ENCODE measurements at regions not wholly inside any gene's neighbourhood (a gene's known extent, or its start where the extent isn't known, plus 50 kb on each side); places are given as distances from the start of the nearest gene placed in this dataset.

DNA sequence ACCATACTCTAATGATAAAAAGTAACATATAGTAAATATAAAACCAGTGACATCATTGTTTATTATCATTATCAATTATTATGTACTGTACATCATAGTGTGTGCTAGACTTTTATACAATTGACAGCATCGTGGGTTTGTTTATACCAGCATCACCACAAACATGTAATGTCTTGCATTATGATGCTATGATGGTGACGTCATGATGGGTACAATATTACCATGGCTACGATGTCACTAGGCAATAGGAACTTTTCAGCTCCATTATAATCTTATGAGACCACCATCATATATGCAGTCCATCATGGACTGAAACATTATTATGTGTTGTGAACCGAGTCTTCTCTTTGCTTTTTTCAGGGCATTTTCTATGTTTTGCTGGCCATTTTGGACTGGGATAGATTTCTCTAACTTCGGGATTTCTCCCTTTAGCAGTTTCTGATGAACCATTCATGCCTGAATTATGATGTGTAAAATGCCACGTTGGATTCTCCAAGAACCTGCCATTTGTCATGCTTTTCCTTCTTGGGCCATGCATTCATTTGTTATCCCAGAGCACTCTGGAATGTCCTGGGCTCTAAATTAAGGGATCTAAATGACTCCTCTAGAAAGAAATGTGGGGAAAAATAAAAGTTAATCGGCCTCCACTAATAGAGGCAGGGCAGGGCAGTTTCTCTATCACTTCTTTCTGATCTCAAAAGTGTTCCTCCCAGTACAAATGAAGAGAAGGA lies 325.6 kb upstream of the TNP1 start:
- H3K27me3 Mint-ChIP-seq, result peaks cover 2% of the 10 kb centered on the region
- no peaks in the 10 kb centered on the region for H3K9me3 Mint-ChIP-seq
- intact Hi-C loops (cut with micrococcal nuclease), result no loop called here
- H3K4me3 Mint-ChIP-seq, result no peak overlapping the region
- no peak overlapping the region for H3K27ac Mint-ChIP-seq
- ChIA-PET CTCF (no interaction called here), POLR2A (no interaction called here)
- no peak for DNase-seq
- H3K4me1 Mint-ChIP-seq (ENCODE audit: low read depth), result no peaks in the 10 kb centered on the region
- H3K36me3 Mint-ChIP-seq, result no peaks in the 10 kb centered on the region

- ChIA-PET POLR2A (no interaction called here), CTCF (interaction anchor here (0.6 kb wide), 1 partner anchor 9 kb away, joined by 3 read pairs; no protein-coding TSS in a partner anchor)
- Mint-ChIP-seq H3K27ac (no peak overlapping the region), H3K4me1 (ENCODE audit: low read depth) (no peaks in the 10 kb centered on the region), H3K36me3 (no peaks in the 10 kb centered on the region), H3K27me3 (peaks cover 2% of the 10 kb centered on the region), H3K4me3 (no peak overlapping the region), H3K9me3 (no peaks in the 10 kb centered on the region)
- no peak for DNase-seq
- intact Hi-C loops (cut with micrococcal nuclease), result no loop called here
Measured at GRCh38 chr2:217184242-217184641, 324.4 kb upstream of the TNP1 start.

DNA sequence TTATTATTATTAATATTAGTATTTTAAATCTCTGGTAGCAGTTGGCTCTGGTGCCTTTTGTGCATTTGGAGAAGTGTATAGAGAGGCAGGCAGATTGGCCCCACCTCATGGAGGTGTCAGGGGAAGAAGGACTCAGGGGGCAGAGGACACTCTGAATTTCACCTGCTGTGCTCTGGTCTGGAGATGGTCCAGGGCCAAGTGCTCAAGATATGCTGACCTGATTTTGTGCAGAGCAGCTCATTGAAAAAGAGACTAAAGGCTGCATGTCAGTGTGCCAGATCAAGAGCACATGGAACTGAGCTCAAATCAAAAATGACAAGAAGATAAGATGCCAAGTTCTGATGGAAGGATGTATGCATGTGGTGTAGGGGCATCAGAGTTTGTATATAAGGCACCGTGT lies 323.6 kb upstream of the TNP1 start:
- ChIA-PET CTCF (no interaction called here), POLR2A (interaction anchor here (0.6 kb wide), 1 partner anchor 599 kb away, joined by 3 read pairs; no protein-coding TSS in a partner anchor)
- H3K27me3 Mint-ChIP-seq, result peaks cover 2% of the 10 kb centered on the region
- no peaks in the 10 kb centered on the region for H3K9me3 Mint-ChIP-seq
- H3K36me3 Mint-ChIP-seq, result no peaks in the 10 kb centered on the region
- H3K27ac Mint-ChIP-seq, result no peak overlapping the region
- no peak for DNase-seq
- intact Hi-C loops (cut with micrococcal nuclease), result no loop called here
- no peak overlapping the region for H3K4me3 Mint-ChIP-seq
- H3K4me1 Mint-ChIP-seq (ENCODE audit: low read depth), result no peaks in the 10 kb centered on the region

DNA sequence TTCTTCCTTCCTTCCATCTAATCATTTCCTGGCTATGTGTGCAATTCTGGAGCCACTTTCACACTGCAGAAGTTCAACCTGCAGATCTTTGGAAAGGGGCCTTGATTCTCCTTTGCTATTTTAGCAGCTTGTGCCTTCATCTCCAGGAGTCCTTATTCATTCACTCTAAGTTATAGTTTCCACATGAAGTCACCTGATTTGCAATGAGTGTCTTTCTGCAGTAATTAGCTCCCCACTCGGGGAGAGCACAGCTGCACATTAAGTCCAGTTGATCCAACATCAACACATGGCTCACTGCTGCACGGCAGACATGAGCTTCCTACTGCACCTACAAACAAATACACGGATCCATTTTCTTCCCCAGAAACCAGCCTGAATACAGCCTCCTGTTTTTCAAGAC lies 323.1 kb upstream of the TNP1 start:
- ChIA-PET CTCF (no interaction called here), POLR2A (interaction anchor here (0.6 kb wide), 1 partner anchor 600 kb away, joined by 3 read pairs; no protein-coding TSS in a partner anchor)
- Mint-ChIP-seq H3K27ac (no peak overlapping the region), H3K4me3 (no peak overlapping the region), H3K36me3 (no peaks in the 10 kb centered on the region), H3K9me3 (no peaks in the 10 kb centered on the region), H3K4me1 (ENCODE audit: low read depth) (no peaks in the 10 kb centered on the region), H3K27me3 (peaks cover 2% of the 10 kb centered on the region)
- DNase-seq, result no peak
- intact Hi-C loops (cut with micrococcal nuclease), result no loop called here

GRCh38 chr2:217181512-217181911 lies 321.6 kb upstream of the TNP1 start:
- no peak for DNase-seq
- H3K9me3 Mint-ChIP-seq, result no peaks in the 10 kb centered on the region
- ChIA-PET POLR2A (no interaction called here), CTCF (no interaction called here)
- H3K36me3 Mint-ChIP-seq, result no peaks in the 10 kb centered on the region
- H3K27me3 Mint-ChIP-seq, result no peaks in the 10 kb centered on the region
- intact Hi-C loops (cut with micrococcal nuclease), result no loop called here
- no peak overlapping the region for H3K4me3 Mint-ChIP-seq
- H3K27ac Mint-ChIP-seq, result no peak overlapping the region
- H3K4me1 Mint-ChIP-seq (ENCODE audit: low read depth), result no peaks in the 10 kb centered on the region

GRCh38 chr2:217179854-217180253 lies 320.0 kb upstream of the TNP1 start:
- no peak for DNase-seq
- intact Hi-C loops (cut with micrococcal nuclease), result no loop called here
- no peaks in the 10 kb centered on the region for H3K27me3 Mint-ChIP-seq
- H3K9me3 Mint-ChIP-seq, result peaks cover 3% of the 10 kb centered on the region
- H3K27ac Mint-ChIP-seq, result no peak overlapping the region
- ChIA-PET POLR2A (no interaction called here), CTCF (no interaction called here)
- no peak overlapping the region for H3K4me3 Mint-ChIP-seq
- no peaks in the 10 kb centered on the region for H3K4me1 Mint-ChIP-seq (ENCODE audit: low read depth)
- H3K36me3 Mint-ChIP-seq, result no peaks in the 10 kb centered on the region

GRCh38 chr2:217178341-217178740 lies 318.5 kb upstream of the TNP1 start:
- POLR2A ChIA-PET, result no interaction called here
- no peak for DNase-seq
- H3K27ac Mint-ChIP-seq, result no peak overlapping the region
- no peaks in the 10 kb centered on the region for H3K36me3 Mint-ChIP-seq
- peaks cover 3% of the 10 kb centered on the region for H3K9me3 Mint-ChIP-seq
- no peaks in the 10 kb centered on the region for H3K4me1 Mint-ChIP-seq (ENCODE audit: low read depth)
- H3K27me3 Mint-ChIP-seq, result no peaks in the 10 kb centered on the region
- intact Hi-C loops (cut with micrococcal nuclease), result no loop called here
- CTCF ChIA-PET, result no interaction called here
- H3K4me3 Mint-ChIP-seq, result no peak overlapping the region

DNA sequence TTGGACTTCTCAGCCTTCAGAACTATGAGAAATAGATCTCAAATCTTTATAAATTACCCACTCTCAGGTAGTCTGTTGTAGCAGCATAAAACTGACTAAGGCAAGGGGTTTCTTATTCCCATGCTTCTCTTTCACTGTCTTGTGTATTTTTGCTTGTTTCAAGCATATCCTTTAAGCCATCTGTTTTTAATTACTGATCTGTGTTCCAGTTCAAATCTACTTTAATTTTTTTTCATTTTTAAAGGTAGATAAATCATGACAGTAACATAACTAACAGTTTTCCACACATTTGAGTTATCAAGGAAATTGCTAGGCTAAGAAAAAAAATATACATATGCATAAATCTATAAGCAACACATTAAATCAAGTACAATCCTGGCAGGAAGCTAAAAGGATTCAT lies 317.9 kb upstream of the TNP1 start:
- no peaks in the 10 kb centered on the region for H3K36me3 Mint-ChIP-seq
- POLR2A ChIA-PET, result no interaction called here
- intact Hi-C loops (cut with micrococcal nuclease), result no loop called here
- no peak for DNase-seq
- H3K9me3 Mint-ChIP-seq, result peaks cover 3% of the 10 kb centered on the region
- H3K4me1 Mint-ChIP-seq (ENCODE audit: low read depth), result no peaks in the 10 kb centered on the region
- CTCF ChIA-PET, result no interaction called here
- no peak overlapping the region for H3K4me3 Mint-ChIP-seq
- H3K27me3 Mint-ChIP-seq, result no peaks in the 10 kb centered on the region
- H3K27ac Mint-ChIP-seq, result no peak overlapping the region

DNA sequence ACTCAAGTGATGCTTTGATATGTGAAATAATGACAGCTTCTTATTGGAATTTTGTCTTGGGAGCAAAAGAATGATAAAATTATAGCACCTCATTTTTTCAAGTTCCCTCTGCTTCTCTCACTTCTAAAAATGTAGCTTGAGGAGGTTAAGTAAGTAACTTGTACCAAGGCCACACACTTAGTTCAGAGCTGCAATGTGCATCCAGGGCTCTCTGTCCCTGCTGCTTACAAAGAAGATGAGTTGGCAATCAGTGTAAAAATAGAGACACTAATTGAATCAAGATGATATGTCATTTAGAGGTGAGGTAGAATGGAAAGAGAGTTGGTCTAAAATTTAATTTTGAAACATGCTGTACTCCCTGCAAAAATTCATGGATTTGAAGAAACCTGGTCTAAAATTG lies 312.0 kb upstream of the TNP1 start:
- ChIA-PET POLR2A (no interaction called here), CTCF (interaction anchor here (1.0 kb wide), 1 partner anchor 44 kb away, joined by 3 read pairs; no protein-coding TSS in a partner anchor)
- DNase-seq, result no peak
- no peaks in the 10 kb centered on the region for H3K4me1 Mint-ChIP-seq (ENCODE audit: low read depth)
- H3K27me3 Mint-ChIP-seq, result peaks cover 5% of the 10 kb centered on the region
- H3K4me3 Mint-ChIP-seq, result no peak overlapping the region
- H3K27ac Mint-ChIP-seq, result no peak overlapping the region
- no peaks in the 10 kb centered on the region for H3K36me3 Mint-ChIP-seq
- peaks cover 3% of the 10 kb centered on the region for H3K9me3 Mint-ChIP-seq
- intact Hi-C loops (cut with micrococcal nuclease), result no loop called here

DNA sequence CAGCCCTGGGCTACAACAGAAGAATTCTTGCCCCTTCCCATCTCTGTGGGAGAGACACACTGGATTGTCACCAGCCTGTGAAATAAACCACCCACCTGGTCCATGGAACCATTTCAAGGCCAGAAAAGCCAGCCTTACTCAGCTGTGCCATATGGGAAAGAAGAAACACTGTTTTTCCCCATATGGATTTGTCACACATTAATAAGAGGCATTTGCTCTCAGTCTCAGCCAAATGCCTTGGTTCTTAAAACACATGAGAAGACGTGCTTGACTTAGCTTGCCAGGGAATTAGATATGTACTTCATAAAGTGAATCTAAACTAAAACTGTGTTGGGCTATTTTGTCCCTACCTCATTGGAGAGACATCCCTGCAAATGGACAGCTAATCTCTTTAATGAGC lies 308.6 kb upstream of the TNP1 start:
- CTCF ChIA-PET, result no interaction called here
- Mint-ChIP-seq H3K27me3 (peaks cover 9% of the 10 kb centered on the region), H3K27ac (no peak overlapping the region), H3K36me3 (no peaks in the 10 kb centered on the region), H3K9me3 (no peaks in the 10 kb centered on the region), H3K4me3 (no peak overlapping the region), H3K4me1 (ENCODE audit: low read depth) (no peaks in the 10 kb centered on the region)
- POLR2A ChIA-PET, result no interaction called here
- no peak for DNase-seq
- intact Hi-C loops (cut with micrococcal nuclease), result loop anchor here (5.0 kb wide), 1 partner anchor 471 kb away; the partner anchor contains the start of gene IGFBP5

- intact Hi-C loops (cut with micrococcal nuclease), result loop anchor here (5.0 kb wide), 1 partner anchor 470 kb away; the partner anchor contains the start of gene IGFBP5
- Mint-ChIP-seq H3K4me1 (ENCODE audit: low read depth) (peaks cover under 1% of the 10 kb centered on the region), H3K4me3 (no peak overlapping the region), H3K9me3 (no peaks in the 10 kb centered on the region), H3K27ac (no peak overlapping the region), H3K36me3 (no peaks in the 10 kb centered on the region), H3K27me3 (peaks cover 9% of the 10 kb centered on the region)
- CTCF ChIA-PET, result interaction anchor here (1.9 kb wide), 1 partner anchor 546 kb away, joined by 5 read pairs; no protein-coding TSS in a partner anchor
- no peak for DNase-seq
- POLR2A ChIA-PET, result no interaction called here
Measured at GRCh38 chr2:217167531-217167930, 307.7 kb upstream of the TNP1 start.

- H3K9me3 Mint-ChIP-seq, result no peaks in the 10 kb centered on the region
- ChIA-PET POLR2A (no interaction called here), CTCF (interaction anchor here (0.7 to 1.9 kb wide), 5 partner anchors 24 to 590 kb away, joined by 3 to 5 read pairs (median 4); no protein-coding TSS in a partner anchor)
- peaks cover 8% of the 10 kb centered on the region for H3K4me1 Mint-ChIP-seq (ENCODE audit: low read depth)
- H3K27ac Mint-ChIP-seq, result no peak overlapping the region
- H3K36me3 Mint-ChIP-seq, result no peaks in the 10 kb centered on the region
- DNase-seq, result no peak
- H3K27me3 Mint-ChIP-seq, result peaks cover 13% of the 10 kb centered on the region
- no peak overlapping the region for H3K4me3 Mint-ChIP-seq
- intact Hi-C loops (cut with micrococcal nuclease), result loop anchor here (5.0 kb wide), 1 partner anchor 469 kb away; the partner anchor contains the start of gene IGFBP5
Measured at GRCh38 chr2:217166241-217166850, 306.5 kb upstream of the TNP1 start.

DNA sequence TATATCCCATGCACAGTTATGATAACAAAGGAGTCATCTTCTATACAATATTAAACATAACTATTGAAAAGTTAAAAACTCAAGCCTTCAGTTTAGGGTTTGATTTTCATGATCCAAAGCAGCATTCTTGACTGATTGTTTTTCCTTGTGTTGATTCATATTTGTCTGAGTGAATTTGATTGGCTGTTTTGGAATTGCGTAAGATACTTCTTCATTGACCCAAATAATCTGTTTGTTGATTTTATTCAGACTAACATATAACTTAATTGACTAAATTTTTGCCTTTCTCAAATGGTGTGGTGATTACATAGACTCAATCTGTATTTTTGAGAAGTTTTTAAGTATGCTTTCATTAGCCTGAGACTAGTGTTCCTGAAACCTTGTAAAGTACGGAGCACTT lies 305.7 kb upstream of the TNP1 start:
- POLR2A ChIA-PET, result no interaction called here
- intact Hi-C loops (cut with micrococcal nuclease), result loop anchor here (5.0 kb wide), 1 partner anchor 468 kb away; the partner anchor contains the start of gene IGFBP5
- no peak overlapping the region for H3K27ac Mint-ChIP-seq
- no peaks in the 10 kb centered on the region for H3K36me3 Mint-ChIP-seq
- CTCF ChIA-PET, result interaction anchor here (1.1 to 1.9 kb wide), 3 partner anchors 24 to 591 kb away, joined by 3 to 5 read pairs (median 5); no protein-coding TSS in a partner anchor
- peaks cover 12% of the 10 kb centered on the region for H3K27me3 Mint-ChIP-seq
- no peak overlapping the region for H3K4me3 Mint-ChIP-seq
- H3K9me3 Mint-ChIP-seq, result no peaks in the 10 kb centered on the region
- DNase-seq, result no peak
- H3K4me1 Mint-ChIP-seq (ENCODE audit: low read depth), result peaks cover 11% of the 10 kb centered on the region

Data from activated CD4-positive, alpha-beta memory T cell treated with anti-CD3 and anti-CD28 coated beads for 36 hours (primary cell).